HUES6 (cell line): ENCODE measurements at regions not wholly inside any gene's neighbourhood (a gene's known extent, or its start where the extent isn't known, plus 50 kb on each side); places are given as distances from the start of the nearest gene placed in this dataset.
"Not testable (repeated sequence)": the region's sequence is repeated elsewhere in the genome, so short reads cannot be mapped to it uniquely, and the experiment has no call there.

ENCODE experiments used
- H3K27ac ChIP-seq: 2 replicates; pipeline ENCODE4 v1.7.0; 2013; ENCODE audit warnings: low read depth, mild to moderate bottlenecking, low read length, inconsistent platforms
- H3K27me3 ChIP-seq: 2 replicates; pipeline ENCODE4 v1.6.1; 2013; ENCODE audit warnings: low read length; ENCODE audit not compliant: control insufficient read depth, insufficient read depth
- H3K36me3 ChIP-seq: 2 replicates; pipeline ENCODE4 v1.6.1; 2013; ENCODE audit warnings: low read length; ENCODE audit not compliant: control insufficient read depth, insufficient read depth
- H3K4me1 ChIP-seq: 2 replicates; pipeline ENCODE4 v1.6.1; 2013; ENCODE audit warnings: low read length; ENCODE audit not compliant: control insufficient read depth, insufficient read depth
- H3K4me3 ChIP-seq: 2 replicates; pipeline ENCODE4 v1.5.1; 2013; ENCODE audit warnings: low read depth, low read length
- H3K9ac ChIP-seq: one replicate; pipeline ENCODE4 v1.6.1; 2013; ENCODE audit warnings: mild to moderate bottlenecking, low read length
- H3K9me3 ChIP-seq: 2 replicates; pipeline ENCODE4 v1.6.1; 2013; ENCODE audit warnings: low read depth, low read length; ENCODE audit not compliant: control insufficient read depth, insufficient read depth

- no peaks in the 10 kb centered on the region; the same call in 1 of the 2 replicates for H3K4me1 ChIP-seq
- no peak overlapping the region for H3K4me3 ChIP-seq
- peaks cover 17% of the 10 kb centered on the region for H3K36me3 ChIP-seq
- no peaks in the 10 kb centered on the region for H3K9me3 ChIP-seq
- H3K27ac ChIP-seq: no peak overlapping the region
- H3K9ac ChIP-seq: no peak overlapping the region
- H3K27me3 ChIP-seq: no peaks in the 10 kb centered on the region
Observed at GRCh38 chr9:36461323-36461722, 61.3 kb upstream of the RNF38 start.

GRCh38 chr9:36458430-36458915 lies 58.4 kb upstream of the RNF38 start:
- H3K27ac ChIP-seq, H3K4me1 ChIP-seq, H3K4me3 ChIP-seq, H3K9ac ChIP-seq, H3K9me3 ChIP-seq, H3K27me3 ChIP-seq: not testable (repeated sequence)
- peaks cover 15% of the 10 kb centered on the region for H3K36me3 ChIP-seq

- Histone ChIP-seq H3K9me3 (no peaks in the 10 kb centered on the region), H3K4me1 (no peaks in the 10 kb centered on the region; the same call in 1 of the 2 replicates), H3K27ac (no peak overlapping the region), H3K36me3 (peaks cover 9% of the 10 kb centered on the region), H3K27me3 (no peaks in the 10 kb centered on the region), H3K4me3 (no peak overlapping the region), H3K9ac (no peak overlapping the region)
Observed at GRCh38 chr9:36457836-36458429, 57.9 kb upstream of the RNF38 start.

GRCh38 chr9:36456480-36457065 lies 56.5 kb upstream of the RNF38 start:
- H3K36me3 ChIP-seq: peaks cover 9% of the 10 kb centered on the region

GRCh38 chr9:36451949-36452348 lies 51.9 kb upstream of the RNF38 start:
- no peaks in the 10 kb centered on the region; the same call in 1 of the 2 replicates for H3K36me3 ChIP-seq
- H3K9me3 ChIP-seq: no peaks in the 10 kb centered on the region
- no peak overlapping the region for H3K9ac ChIP-seq
- no peak overlapping the region for H3K27ac ChIP-seq
- no peaks in the 10 kb centered on the region for H3K27me3 ChIP-seq
- H3K4me3 ChIP-seq: no peak overlapping the region
- H3K4me1 ChIP-seq: peaks cover 13% of the 10 kb centered on the region; the same call in 1 of the 2 replicates

More at GRCh38 chr9:36456480-36457065, 56.5 kb upstream of the RNF38 start:
- Histone ChIP-seq H3K27ac (no peak overlapping the region), H3K27me3 (no peaks in the 10 kb centered on the region), H3K9me3 (no peaks in the 10 kb centered on the region), H3K4me3 (no peak overlapping the region), H3K4me1 (no peaks in the 10 kb centered on the region; the same call in 1 of the 2 replicates), H3K9ac (no peak overlapping the region)

- Histone ChIP-seq H3K36me3 (no peaks in the 10 kb centered on the region; the same call in 1 of the 2 replicates), H3K4me3 (no peak overlapping the region), H3K9me3 (no peaks in the 10 kb centered on the region), H3K4me1 (peaks cover 20% of the 10 kb centered on the region), H3K9ac (no peak overlapping the region), H3K27ac (no peak overlapping the region), H3K27me3 (no peaks in the 10 kb centered on the region)
Observed at GRCh38 chr9:36450110-36450732, 50.2 kb upstream of the RNF38 start.
